ENCODE measurements at regions not wholly inside any gene's neighbourhood (a gene's known extent, or its start where the extent isn't known, plus 50 kb on each side); places are given as distances from the start of the nearest gene placed in this dataset.

- no peak for TF ChIP-seq USF1 (IDR thresholded peaks at IDR 0.05)
- no peak for TF ChIP-seq MAX (IDR thresholded peaks at IDR 0.05)
- TF ChIP-seq RAD21 (IDR thresholded peaks at IDR 0.05; ENCODE audit: low read depth): no peak
- no peak for TF ChIP-seq TCF12 (IDR thresholded peaks at IDR 0.05; ENCODE audit: low read depth)
- no peak for TF ChIP-seq TAF1 (IDR thresholded peaks at IDR 0.05; ENCODE audit: low read depth)
- no peak for TF ChIP-seq YY1 (IDR thresholded peaks at IDR 0.05; ENCODE audit: low read depth)
- TF ChIP-seq FOXM1 (IDR thresholded peaks at IDR 0.05; ENCODE audit: borderline replicate concordance, low read depth): no peak
- TF ChIP-seq CEBPB (IDR thresholded peaks at IDR 0.05): no peak
- TF ChIP-seq ZBTB7A (IDR thresholded peaks at IDR 0.05; ENCODE audit: low read depth): no peak
- no peak for TF ChIP-seq EP300 (IDR thresholded peaks at IDR 0.05; ENCODE audit: borderline replicate concordance)
- TF ChIP-seq EGR1 (IDR thresholded peaks at IDR 0.05): no peak
Measured at GRCh38 chr6:128659878-128660622, 139.7 kb upstream of the PTPRK start.

All from Ishikawa (cell line).